Fibroblast of peridontal ligament (primary cell): ENCODE measurements at regions not wholly inside any gene's neighbourhood (a gene's known extent, or its start where the extent isn't known, plus 50 kb on each side); places are given as distances from the start of the nearest gene placed in this dataset.
"Not testable (repeated sequence)": the region's sequence is repeated elsewhere in the genome, so short reads cannot be mapped to it uniquely, and the experiment has no call there.

Source experiments
- DNase-seq: peaks from one replicate; pipeline ENCODE4 v3.0.0-alpha.2; 2010; ENCODE audit errors: extremely low read depth

- not testable (repeated sequence) for DNase-seq
Measured at GRCh38 chr1:144026022-144026421, 54.2 kb upstream of the FAM72C start.

DNA sequence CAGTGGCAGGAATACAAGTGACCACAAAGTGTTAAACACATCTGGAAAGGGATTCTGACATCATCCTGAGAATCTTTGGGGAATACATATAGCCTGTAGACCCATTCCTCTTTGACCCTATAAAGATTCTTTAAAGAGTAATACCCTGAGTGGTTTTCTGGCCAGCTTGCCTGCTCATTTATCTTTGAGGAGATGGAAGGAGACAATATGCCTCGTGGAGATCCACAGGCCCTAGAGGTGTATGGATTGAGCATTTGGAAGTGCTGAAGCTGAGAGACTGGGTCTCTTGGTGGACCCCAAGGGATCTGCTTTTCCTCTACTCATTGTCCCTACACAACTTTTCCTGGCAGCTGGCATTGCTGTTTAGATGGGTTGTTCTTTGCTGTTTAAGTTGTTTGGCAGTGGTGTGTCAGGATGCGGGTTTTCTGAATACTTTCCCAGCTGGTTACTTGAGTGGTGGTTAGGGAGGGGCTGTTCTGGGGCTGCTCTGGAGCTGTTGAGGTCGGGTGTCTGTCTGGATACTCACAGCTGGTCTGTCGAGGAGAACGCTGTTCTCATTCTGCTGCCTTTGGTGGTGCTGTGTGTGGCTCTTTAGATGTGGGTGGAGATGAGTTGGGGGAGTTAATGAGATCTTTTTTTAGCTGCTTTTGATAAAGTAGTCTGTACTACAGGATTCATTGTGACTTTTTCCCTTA is 50.1 kb upstream of the FAM72C start:
- DNase-seq: not testable (repeated sequence)
